CMK (cell line): ENCODE measurements at regions not wholly inside any gene's neighbourhood (a gene's known extent, or its start where the extent isn't known, plus 50 kb on each side); places are given as distances from the start of the nearest gene placed in this dataset.

ENCODE experiments used
- DNase-seq: peaks from one replicate; pipeline ENCODE4 v3.0.0-alpha.2; 2010; ENCODE audit warnings: low read depth

GRCh38 chrX:43581888-43582539 is 74.1 kb upstream of the MAOA start:
- no peak for DNase-seq

GRCh38 chrX:43582540-43582913 is 73.6 kb upstream of the MAOA start:
- no peak for DNase-seq

- DNase-seq, result no peak
Measured at GRCh38 chrX:43585922-43586321, 70.2 kb upstream of the MAOA start.

- DNase-seq, result no peak
Measured at GRCh38 chrX:43586830-43587229, 69.3 kb upstream of the MAOA start.

GRCh38 chrX:43589735-43590134 is 66.4 kb upstream of the MAOA start:
- DNase-seq, result no peak

- no peak for DNase-seq
Measured at GRCh38 chrX:43590150-43590549, 65.9 kb upstream of the MAOA start.

GRCh38 chrX:43592597-43592996 is 63.5 kb upstream of the MAOA start:
- DNase-seq, result no peak

GRCh38 chrX:43595931-43596330 is 60.2 kb upstream of the MAOA start:
- DNase-seq, result no peak

GRCh38 chrX:43604753-43605152 is 51.3 kb upstream of the MAOA start:
- no peak for DNase-seq

GRCh38 chrX:43605351-43605750 is 50.7 kb upstream of the MAOA start:
- no peak for DNase-seq
